ENCODE measurements at regions not wholly inside any gene's neighbourhood (a gene's known extent, or its start where the extent isn't known, plus 50 kb on each side); places are given as distances from the start of the nearest gene placed in this dataset.

DNA sequence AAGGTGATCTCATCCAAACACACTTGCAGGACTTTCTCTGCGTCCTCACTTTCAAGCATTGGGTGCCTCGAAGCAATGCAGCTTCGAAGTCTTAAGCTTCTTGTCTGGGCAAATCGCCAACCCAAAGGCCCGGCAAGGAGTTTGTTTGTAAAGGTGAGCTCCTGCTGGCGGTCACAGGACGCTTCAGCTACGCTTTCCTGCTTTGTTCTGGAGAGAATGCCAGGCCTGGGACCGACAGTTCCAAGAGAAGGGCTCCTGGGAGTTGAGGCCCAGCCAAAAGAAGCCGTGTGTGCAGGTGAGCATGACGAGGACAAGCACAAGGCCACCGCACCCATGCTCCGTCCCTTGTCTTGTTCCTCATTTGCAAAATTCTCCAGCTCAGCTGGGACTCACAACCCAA is 106.6 kb upstream of the DOCK1 start:
- TF ChIP-seq ZBTB11 (CRISPR knock-in tag; IDR thresholded peaks at IDR 0.05), result no peak
- no peak for TF ChIP-seq EZH2 (IDR thresholded peaks at IDR 0.05; ENCODE audit: borderline replicate concordance, control insufficient read depth, low read depth, low read length)
- TF ChIP-seq CTCF (IDR thresholded peaks at IDR 0.05 in 2 of 3, conservative IDR thresholded peaks at IDR 0.05 in 1 of 3; ENCODE audit: control insufficient read depth in 2 of 3, extremely low read depth in 1 of 3, insufficient read depth in 1 of 3, low read depth in 3 of 3, low read length in 3 of 3), result no peak
- TF ChIP-seq POLR2A (IDR thresholded peaks at IDR 0.05; ENCODE audit: low read depth, low read length), result no peak
- TF ChIP-seq MTA2 (IDR thresholded peaks at IDR 0.05; ENCODE audit: low read depth), result no peak
- no peak for TF ChIP-seq PAX5 (IDR thresholded peaks at IDR 0.05; ENCODE audit: borderline replicate concordance, low read depth, low read length)
- no peak for TF ChIP-seq SMC3 (IDR thresholded peaks at IDR 0.05; ENCODE audit: borderline replicate concordance, low read length)
- no peak for TF ChIP-seq CEBPZ (IDR thresholded peaks at IDR 0.05; ENCODE audit: low read depth, low read length)

Measured in GM12878 (cell line).